ENCODE measurements at regions not wholly inside any gene's neighbourhood (a gene's known extent, or its start where the extent isn't known, plus 50 kb on each side); places are given as distances from the start of the nearest gene placed in this dataset.

DNA sequence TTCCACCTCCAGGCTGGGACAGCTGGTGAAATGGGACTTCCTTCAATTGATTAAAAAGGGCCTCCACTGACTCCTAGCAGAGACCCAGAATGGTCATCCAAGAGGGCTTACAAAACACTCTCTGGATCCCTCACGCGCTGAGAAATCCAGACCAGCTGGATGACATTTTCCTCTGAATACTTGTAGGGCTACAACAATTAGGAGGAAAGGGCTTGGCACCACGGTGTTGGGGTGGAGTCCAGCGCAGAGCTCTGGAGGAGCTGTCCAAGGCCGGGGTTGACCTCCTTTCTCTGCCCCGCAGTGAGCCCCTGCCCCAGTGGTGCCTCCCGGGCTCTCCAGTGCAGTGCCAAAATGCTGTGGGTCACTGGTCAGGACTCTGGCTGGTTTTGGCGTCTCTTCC, 189.0 kb upstream of the CCND2 start:
- TF ChIP-seq, protein P1, sequence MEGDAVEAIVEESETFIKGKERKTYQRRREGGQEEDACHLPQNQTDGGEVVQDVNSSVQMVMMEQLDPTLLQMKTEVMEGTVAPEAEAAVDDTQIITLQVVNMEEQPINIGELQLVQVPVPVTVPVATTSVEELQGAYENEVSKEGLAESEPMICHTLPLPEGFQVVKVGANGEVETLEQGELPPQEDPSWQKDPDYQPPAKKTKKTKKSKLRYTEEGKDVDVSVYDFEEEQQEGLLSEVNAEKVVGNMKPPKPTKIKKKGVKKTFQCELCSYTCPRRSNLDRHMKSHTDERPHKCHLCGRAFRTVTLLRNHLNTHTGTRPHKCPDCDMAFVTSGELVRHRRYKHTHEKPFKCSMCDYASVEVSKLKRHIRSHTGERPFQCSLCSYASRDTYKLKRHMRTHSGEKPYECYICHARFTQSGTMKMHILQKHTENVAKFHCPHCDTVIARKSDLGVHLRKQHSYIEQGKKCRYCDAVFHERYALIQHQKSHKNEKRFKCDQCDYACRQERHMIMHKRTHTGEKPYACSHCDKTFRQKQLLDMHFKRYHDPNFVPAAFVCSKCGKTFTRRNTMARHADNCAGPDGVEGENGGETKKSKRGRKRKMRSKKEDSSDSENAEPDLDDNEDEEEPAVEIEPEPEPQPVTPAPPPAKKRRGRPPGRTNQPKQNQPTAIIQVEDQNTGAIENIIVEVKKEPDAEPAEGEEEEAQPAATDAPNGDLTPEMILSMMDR (conservative IDR thresholded peaks at IDR 0.05; ENCODE audit: low read length), result no peak
- TF ChIP-seq EZH2phosphoT487 (IDR thresholded peaks at IDR 0.05; ENCODE audit: borderline replicate concordance, low read depth, low read length), result no peak
